RPMI8226 (cell line): ENCODE measurements at regions not wholly inside any gene's neighbourhood (a gene's known extent, or its start where the extent isn't known, plus 50 kb on each side); places are given as distances from the start of the nearest gene placed in this dataset.

ENCODE experiments used
- DNase-seq: peaks from one replicate; pipeline ENCODE4 v3.0.0-alpha.2; 2015

DNA sequence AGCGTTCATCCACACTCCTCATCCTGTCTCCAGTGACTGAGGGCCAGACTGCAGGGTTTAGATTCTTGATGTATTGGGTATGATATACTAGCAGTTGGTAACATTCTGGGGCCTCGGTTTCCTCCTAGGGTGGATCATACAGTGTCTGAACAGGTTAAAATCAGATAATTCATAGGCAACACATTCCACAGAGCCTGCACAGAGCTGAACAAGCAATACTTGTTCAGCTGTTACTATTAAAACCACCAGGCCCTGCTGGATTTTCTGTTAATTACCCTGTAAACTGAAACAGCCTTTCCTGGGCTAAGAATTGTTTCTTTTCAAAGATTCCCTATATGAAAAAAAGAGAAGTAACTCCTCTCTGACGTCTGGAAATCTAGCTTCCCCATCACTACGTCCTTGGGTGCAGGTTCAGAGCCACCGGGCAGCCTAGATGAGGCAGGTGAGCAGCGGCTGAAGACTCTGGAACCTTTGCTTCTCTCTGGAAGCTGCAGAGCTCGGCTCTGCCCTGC lies 1313.5 kb upstream of the WWC1 start:
- DNase-seq, result no peak

GRCh38 chr5:166979307-166979895 lies 1312.0 kb upstream of the WWC1 start:
- no peak for DNase-seq

GRCh38 chr5:166980666-166981065 lies 1310.8 kb upstream of the WWC1 start:
- no peak for DNase-seq

- no peak for DNase-seq
Measured at GRCh38 chr5:166982226-166982625, 1309.2 kb upstream of the WWC1 start.

- no peak for DNase-seq
Measured at GRCh38 chr5:166991601-166992000, 1299.8 kb upstream of the WWC1 start.

DNA sequence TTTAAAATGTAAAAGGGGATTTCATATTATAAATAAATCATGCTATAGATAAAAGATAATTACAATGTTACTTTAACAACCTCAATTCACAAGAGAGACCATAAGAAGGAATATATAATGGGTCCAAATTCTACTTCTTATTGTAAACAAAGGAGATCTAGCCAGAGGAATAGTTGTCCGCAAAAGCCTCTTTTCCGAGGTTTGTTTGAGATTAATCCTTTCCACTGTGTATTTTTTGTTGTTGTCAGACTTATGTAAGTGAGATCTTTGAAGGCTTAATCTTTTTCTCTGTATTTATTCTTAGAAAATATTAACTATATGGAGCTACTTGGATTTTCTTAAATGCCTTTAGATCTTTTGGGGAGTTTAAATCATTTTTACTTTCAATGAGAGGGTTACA lies 1299.3 kb upstream of the WWC1 start:
- no peak for DNase-seq

- no peak for DNase-seq
Measured at GRCh38 chr5:166992874-166993722, 1298.3 kb upstream of the WWC1 start.

DNA sequence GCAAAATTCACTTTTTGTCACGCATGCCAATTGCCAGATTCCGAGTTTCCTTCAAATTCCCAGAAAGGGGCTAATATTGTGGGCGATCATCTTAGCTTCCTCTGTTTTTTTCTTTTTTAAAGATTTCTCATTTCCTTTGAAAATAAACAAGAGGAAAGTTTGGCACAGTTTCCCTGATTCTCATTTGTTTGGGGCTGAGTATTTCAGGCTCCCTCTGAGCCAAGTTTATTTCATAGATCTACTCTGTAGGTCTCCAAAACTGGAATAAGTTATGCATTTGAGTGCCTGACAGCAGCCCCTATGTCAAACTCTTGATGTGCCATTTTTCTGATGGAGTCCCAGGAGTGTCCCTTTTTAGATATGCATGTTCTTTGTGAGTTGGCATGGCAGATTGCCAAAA lies 1297.2 kb upstream of the WWC1 start:
- DNase-seq, result no peak

DNA sequence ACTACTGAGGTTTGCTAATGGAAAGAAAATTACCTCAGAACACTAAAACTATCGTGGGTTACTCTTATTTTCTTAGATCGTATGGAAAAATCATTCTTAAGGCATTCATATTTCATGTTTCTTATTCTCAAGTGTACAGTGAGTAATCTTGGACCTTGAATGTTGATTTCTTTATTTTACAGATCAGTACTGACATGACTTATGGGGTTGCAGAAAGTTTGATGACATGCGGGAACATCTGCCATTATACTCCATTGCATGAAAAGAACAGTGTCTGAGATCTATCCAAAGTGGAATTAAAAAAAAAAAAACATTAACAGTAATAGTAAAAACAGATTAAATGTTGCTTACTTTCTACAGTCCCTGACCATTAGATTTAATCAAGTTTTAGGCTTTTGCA lies 1290.2 kb upstream of the WWC1 start:
- DNase-seq, result no peak

- DNase-seq, result no peak
Measured at GRCh38 chr5:167008705-167009104, 1282.7 kb upstream of the WWC1 start.

DNA sequence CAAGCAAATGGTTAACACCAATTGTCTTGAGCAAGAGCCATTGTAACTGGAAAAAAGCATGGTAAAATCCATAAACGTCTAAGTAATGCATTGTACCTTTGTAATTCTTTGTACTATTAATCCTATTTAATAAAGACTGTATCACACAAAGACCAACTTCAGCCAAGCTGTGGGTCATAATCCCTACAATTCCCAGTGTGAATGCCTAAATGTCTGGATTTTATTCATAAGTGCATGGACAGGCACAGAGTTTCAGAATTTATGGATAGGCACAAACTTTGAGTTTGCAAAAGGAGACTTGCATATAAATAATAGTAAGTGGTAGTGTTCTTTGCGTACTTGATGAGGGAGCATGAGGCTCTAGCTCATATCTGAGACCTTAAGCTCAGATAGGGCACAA lies 1280.2 kb upstream of the WWC1 start:
- DNase-seq, result no peak

- no peak for DNase-seq
Measured at GRCh38 chr5:167012123-167013034, 1279.1 kb upstream of the WWC1 start.

DNA sequence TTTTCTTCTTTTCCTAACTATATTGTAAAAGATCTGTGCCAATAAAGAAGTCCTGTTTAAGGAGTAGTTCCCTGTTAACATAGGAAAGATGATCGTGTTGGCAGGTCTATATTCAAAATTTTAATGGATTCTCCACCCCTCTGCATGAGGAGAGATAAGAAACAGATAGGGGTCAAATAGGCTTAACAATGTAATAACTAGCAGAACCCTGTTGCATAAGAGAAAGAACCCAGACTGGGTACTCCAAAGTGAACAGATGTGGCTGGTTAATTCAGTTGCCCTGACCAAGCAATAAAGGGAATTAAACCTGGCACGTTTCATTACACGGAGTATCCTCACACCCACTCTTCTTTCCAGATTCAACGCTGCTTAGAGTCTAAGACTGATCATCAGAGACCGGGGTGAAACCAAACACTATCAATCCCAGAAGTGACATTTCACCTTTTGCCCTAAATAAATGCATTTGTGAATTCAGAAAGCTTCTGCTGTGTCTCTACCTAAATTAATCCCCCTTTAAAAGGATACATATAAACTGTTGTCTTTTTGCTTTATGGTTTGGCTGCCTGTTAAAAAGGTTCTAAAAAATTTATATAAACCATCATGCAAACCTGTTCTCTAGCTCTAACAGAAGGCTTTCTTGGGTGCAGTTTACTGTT lies 1276.9 kb upstream of the WWC1 start:
- no peak for DNase-seq

GRCh38 chr5:167020418-167020817 lies 1271.0 kb upstream of the WWC1 start:
- no peak for DNase-seq

- DNase-seq, result no peak
Measured at GRCh38 chr5:167029488-167029887, 1262.0 kb upstream of the WWC1 start.

DNA sequence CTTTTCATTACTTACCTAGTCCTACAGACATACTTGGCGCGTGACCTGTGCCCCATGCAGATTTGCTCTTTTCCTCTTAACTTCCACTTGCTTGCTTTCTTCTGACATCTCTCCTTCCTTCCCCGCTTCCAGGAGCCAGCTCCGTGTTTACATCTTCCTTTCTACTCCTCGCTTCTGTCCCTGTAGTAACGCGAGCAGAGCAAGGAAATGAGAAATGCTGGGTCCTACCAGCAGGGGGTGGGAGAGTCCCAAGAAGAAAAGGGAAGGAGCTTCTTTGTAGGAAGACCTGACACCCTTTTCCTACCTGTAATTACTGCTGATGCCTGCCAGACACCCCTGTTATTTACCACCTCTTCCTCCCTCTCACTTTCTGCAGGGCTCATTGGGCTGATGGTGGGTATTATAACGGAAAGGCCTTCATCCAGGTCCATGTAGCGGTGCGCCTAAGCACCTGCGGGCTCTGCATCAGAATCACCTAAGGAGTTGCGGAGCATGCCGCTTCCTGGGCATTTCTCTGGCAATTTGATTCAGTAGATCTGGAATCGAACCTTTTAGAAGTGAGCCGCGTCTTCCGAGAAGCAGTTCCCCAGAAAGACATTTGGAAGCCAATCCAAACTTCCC lies 1260.8 kb upstream of the WWC1 start:
- DNase-seq, result peak; percentile 33

DNA sequence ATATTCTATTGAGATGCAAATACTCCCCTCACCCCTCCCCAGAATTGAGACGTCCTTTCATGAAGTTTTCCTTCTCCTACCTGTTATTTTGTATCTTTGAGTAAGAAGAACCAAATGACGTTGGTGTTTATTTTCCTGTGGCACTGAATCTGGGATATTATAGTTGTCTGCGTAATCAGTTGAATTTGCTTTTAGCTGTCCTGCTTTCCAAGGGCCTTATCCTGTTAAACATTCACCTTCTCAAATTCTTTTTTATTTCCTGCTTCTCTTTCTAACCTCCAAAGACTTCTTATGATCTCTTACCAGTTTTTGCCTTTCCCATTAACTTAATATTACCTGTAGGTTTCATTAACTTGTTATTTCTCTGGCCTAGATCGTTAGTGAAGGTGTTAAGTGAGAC lies 1254.9 kb upstream of the WWC1 start:
- DNase-seq, result no peak

DNA sequence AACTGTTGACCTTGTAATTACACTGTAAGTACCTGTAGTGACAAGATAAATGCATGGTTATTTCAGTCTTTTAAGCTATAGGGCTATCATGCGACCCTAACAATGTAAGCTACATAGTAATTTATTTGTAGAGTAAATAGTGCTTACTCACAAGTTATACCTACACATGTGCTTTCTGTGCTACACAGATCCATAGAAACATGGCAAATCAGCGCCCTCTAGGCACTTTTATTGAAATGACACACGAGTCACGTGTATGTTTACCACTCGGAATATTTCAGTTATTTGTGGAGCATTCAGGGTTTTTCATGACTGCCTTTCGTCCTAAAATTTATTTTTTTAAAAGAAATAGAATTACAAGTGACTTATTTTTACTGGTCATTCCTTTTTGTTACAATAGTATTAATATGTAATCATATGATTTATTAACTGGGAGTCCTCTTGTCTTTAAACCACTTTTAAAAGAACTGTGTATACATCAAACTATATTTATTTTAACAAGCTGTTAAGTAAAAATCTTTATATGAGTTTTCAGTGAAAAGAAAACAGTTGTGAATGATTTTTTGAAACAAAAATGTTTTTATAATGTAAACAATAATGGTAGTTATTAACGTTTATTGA lies 1242.3 kb upstream of the WWC1 start:
- peak; percentile 71 for DNase-seq

- no peak for DNase-seq
Measured at GRCh38 chr5:167049771-167050567, 1241.5 kb upstream of the WWC1 start.

- no peak for DNase-seq
Measured at GRCh38 chr5:167050568-167051401, 1240.7 kb upstream of the WWC1 start.
